Right lobe of liver (tissue), 6 donors: ENCODE measurements at regions not wholly inside any gene's neighbourhood (a gene's known extent, or its start where the extent isn't known, plus 50 kb on each side); places are given as distances from the start of the nearest gene placed in this dataset.

Experiments
- ATAC-seq, 4 donors: fragments of 200-7000 bp; cut with Tn5 transposase; one replicate each; pipeline ENCODE4 v1.9.1; 2020; ENCODE audit warnings: mild to moderate bottlenecking in 4 of 4, moderate library complexity in 4 of 4
- DNase-seq, 3 donors: peaks; one replicate each; pipeline ENCODE4 v3.0.0-alpha.2; 2020
- H3K27ac ChIP-seq, 3 donors: fragments of 200-600 bp; one replicate each; pipeline ENCODE4 v1.8.0; 2022
- H3K27me3 ChIP-seq, 2 donors: fragments of 200-600 bp; one replicate each; pipeline ENCODE4 v1.8.0; 2022
- H3K36me3 ChIP-seq, 4 donors: fragments of 200-600 bp; sonication (generic) in 1 of 4; one replicate each; pipeline versions ENCODE4 v1.5.1 to v1.8.0; 2017 to 2022; ENCODE audit warnings: control low read depth in 1 of 4
- H3K4me1 ChIP-seq, 4 donors: fragments of 200-600 bp; sonication (generic) in 1 of 4; one replicate each; pipeline versions ENCODE4 v1.5.1 to v1.8.0; 2017 to 2022; ENCODE audit warnings: control low read depth in 1 of 4
- H3K4me3 ChIP-seq, 3 donors: fragments of 200-600 bp; one replicate each; pipeline ENCODE4 v1.8.0; 2022
- H3K9me3 ChIP-seq, 4 donors: fragments of 200-600 bp; sonication (generic) in 1 of 4; one replicate each; pipeline versions ENCODE4 v1.5.1 to v1.8.0; 2017 to 2022; ENCODE audit warnings: control low read depth in 1 of 4
- POLR2A ChIP-seq: fragments of 450-650 bp; IDR thresholded peaks from one replicate; pipeline ENCODE4 v1.6.1; 2017; ENCODE audit warnings: antibody characterized with exemption, mild to moderate bottlenecking
- WGBS: methylation state at CpG from one replicate; pipeline ENCODE4 v1.1.6; 2018; ENCODE audit warnings: low coverage, low lambda C conversion rate; ENCODE audit not compliant: insufficient coverage; ENCODE audit errors: missing lambda C conversion rate; 5-methylcytosine and 5-hydroxymethylcytosine counted together
- intact Hi-C, 2 donors: fragments of 100-400 bp; cut with DNase I; formaldehyde crosslinking; loops; one replicate each; pipeline versions ENCODE4 v1.11.2 to v1.14.1; 2022
- TF ChIP-seq, protein P1 (sequence below), 4 donors: fragments of 200-600 bp in 3 of 4; fragments of 450-650 bp in 1 of 4; IDR thresholded peaks; one replicate each; pipeline versions ENCODE4 v1.5.1 to v1.8.0; 2016 to 2022; ENCODE audit warnings: antibody characterized with exemption in 4 of 4, mild to moderate bottlenecking in 2 of 4
- donor health status: DM: no; HTN: yes; CAD: no.
- donor health status: DM: no; HTN: no; CAD: no.
- donor health status: DM: no; HTN: no; CAD: no.
- donor health status: DM: no; HTN: yes; CAD: no.
- donor health status: DM: no; HTN: yes; CAD: no.

DNA sequence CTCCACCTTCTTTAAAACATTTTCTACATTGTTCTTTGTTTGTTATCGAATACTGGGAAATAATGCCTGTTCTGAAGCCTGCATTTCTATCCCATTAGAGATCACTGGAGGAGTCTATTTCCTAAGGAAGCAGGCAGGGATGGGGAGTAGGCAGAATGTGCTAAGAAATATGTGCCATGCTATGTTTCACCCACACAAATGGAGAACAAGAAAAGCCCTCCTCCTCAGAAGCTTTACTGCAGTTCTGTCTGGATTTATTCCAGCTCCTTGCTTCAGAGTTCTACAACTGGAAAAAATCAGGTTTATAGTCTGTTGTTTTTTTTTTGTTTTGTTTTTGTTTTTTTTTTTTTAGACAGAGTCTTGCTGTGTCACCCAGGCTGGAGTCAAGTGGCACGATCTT, 825.1 kb downstream of the SLC4A3 start:
- WGBS, result 54% methylated on average over 2 of the region's 2 CpGs
- H3K27me3 ChIP-seq, result no peaks in the 10 kb centered on the region
- intact Hi-C loops, result no loop called here
- H3K4me3 ChIP-seq, result no peak overlapping the region
- H3K9me3 ChIP-seq, result no peaks in the 10 kb centered on the region
- DNase-seq (no peak), ATAC-seq (no peak)
- H3K36me3 ChIP-seq, result no peaks in the 10 kb centered on the region
- TF ChIP-seq, protein P1, sequence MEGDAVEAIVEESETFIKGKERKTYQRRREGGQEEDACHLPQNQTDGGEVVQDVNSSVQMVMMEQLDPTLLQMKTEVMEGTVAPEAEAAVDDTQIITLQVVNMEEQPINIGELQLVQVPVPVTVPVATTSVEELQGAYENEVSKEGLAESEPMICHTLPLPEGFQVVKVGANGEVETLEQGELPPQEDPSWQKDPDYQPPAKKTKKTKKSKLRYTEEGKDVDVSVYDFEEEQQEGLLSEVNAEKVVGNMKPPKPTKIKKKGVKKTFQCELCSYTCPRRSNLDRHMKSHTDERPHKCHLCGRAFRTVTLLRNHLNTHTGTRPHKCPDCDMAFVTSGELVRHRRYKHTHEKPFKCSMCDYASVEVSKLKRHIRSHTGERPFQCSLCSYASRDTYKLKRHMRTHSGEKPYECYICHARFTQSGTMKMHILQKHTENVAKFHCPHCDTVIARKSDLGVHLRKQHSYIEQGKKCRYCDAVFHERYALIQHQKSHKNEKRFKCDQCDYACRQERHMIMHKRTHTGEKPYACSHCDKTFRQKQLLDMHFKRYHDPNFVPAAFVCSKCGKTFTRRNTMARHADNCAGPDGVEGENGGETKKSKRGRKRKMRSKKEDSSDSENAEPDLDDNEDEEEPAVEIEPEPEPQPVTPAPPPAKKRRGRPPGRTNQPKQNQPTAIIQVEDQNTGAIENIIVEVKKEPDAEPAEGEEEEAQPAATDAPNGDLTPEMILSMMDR (IDR thresholded peaks at IDR 0.05), result no peak
- TF ChIP-seq POLR2A, result no peak
- H3K4me1 ChIP-seq, result no peaks in the 10 kb centered on the region
- H3K27ac ChIP-seq, result no peak overlapping the region

DNA sequence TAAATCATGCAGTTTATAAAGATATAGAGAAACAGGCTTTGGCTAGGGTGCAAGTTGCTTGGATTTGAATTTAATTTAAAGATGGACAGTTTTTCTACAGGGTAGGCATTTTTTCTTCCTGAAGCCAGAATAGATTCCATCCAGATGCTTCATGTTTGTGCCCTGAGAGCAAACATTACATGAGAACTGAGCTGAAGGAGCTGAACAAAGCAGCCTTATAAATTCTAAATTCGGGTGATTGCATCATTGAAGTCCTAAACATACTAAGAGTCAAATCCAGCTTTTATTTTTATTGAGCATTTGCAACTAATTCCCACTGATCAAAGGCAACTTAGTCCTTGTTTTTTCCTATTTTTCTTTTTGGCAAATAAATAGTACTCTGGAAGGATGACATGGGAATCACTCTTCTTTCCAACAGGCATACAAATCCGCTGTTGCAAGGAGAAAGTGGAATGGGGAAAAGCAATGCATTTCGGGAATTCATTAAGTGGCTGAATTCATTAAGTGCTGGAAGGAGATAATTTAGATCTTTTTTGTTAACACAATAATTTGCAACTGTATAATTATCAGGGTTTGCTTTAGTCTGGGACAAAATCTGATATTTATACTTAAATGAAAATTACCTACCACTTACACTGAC, 828.0 kb downstream of the SLC4A3 start:
- H3K4me3 ChIP-seq, result no peak overlapping the region
- H3K9me3 ChIP-seq, result no peaks in the 10 kb centered on the region
- WGBS, result 38% methylated on average over 3 of the region's 3 CpGs
- no peaks in the 10 kb centered on the region for H3K4me1 ChIP-seq
- H3K36me3 ChIP-seq, result no peaks in the 10 kb centered on the region
- H3K27ac ChIP-seq, result no peak overlapping the region
- DNase-seq (no peak), ATAC-seq (no peak)
- no peaks in the 10 kb centered on the region for H3K27me3 ChIP-seq
- no peak for TF ChIP-seq POLR2A
- TF ChIP-seq, protein P1 (IDR thresholded peaks at IDR 0.05), result no peak
- intact Hi-C loops, result no loop called here

DNA sequence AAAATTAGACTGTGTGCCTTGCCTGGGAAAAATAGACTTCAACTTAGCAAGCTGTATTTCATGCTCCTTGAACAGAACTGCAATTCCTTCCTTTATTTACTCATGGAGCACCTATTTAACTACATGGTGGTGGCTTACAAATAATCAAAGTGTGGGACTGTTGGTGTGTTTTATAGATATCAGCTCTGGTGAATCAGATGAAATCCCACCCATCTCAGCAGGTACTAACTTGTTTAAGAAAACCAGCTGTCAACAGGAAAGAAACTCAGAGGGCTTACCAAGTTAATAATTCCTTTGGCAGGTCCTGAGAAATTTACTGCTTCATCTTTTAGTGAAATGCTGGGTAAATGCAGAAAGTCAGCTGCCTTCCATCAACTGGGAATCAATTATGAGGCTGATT, 830.6 kb downstream of the SLC4A3 start:
- ATAC-seq (no peak), DNase-seq (no peak)
- no peaks in the 10 kb centered on the region for H3K4me1 ChIP-seq
- H3K27me3 ChIP-seq, result no peaks in the 10 kb centered on the region
- no peaks in the 10 kb centered on the region for H3K9me3 ChIP-seq
- intact Hi-C loops, result no loop called here
- H3K4me3 ChIP-seq, result no peak overlapping the region
- H3K36me3 ChIP-seq, result no peaks in the 10 kb centered on the region
- no peak overlapping the region for H3K27ac ChIP-seq
- TF ChIP-seq, protein P1 (IDR thresholded peaks at IDR 0.05), result no peak
- no peak for TF ChIP-seq POLR2A

DNA sequence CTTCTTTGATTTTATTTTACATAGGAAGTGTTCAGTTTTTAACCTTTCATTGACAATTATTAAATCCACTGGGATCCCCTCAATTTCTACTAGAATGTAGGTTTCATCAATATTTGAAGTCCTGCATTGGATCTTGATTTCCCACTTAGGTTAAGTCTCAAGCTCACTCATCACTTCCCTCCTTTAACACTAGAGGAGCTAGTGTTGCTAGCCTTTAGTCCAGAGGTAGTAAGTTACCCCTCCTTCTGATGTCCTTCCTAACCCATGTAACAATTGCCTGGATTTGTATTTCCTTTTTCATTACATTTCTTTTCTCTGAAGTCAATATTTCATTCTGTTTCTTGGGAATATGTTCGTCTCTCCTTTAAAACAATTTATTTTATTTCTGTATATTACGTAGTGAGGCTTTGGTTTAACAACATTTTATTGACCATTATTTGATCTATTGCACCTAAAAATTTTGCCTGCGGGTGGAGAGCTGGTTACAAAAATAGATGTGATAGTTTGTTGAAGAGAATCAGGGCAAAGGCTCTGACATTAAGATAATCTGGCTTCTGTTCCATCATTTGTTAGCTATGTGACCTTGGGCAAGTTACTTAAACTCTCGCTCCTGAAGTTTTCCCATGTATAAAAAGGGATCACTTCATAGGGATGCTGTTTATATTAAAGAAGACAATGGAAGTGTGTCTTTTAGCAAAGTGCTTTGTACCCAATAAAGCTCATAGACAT, 833.0 kb downstream of the SLC4A3 start:
- H3K27ac ChIP-seq, result no peak overlapping the region
- H3K9me3 ChIP-seq, result no peaks in the 10 kb centered on the region
- H3K4me1 ChIP-seq, result no peaks in the 10 kb centered on the region
- H3K36me3 ChIP-seq, result no peaks in the 10 kb centered on the region
- H3K27me3 ChIP-seq, result no peaks in the 10 kb centered on the region
- no peak for TF ChIP-seq POLR2A
- TF ChIP-seq, protein P1 (IDR thresholded peaks at IDR 0.05), result no peak
- ATAC-seq (no peak), DNase-seq (no peak)
- no peak overlapping the region for H3K4me3 ChIP-seq
- intact Hi-C loops, result no loop called here
- 51% methylated on average over 4 of the region's 4 CpGs for whole genome bisulfite sequencing
